ENCODE measurements at regions not wholly inside any gene's neighbourhood (a gene's known extent, or its start where the extent isn't known, plus 50 kb on each side); places are given as distances from the start of the nearest gene placed in this dataset.
"Not testable (repeated sequence)": the region's sequence is repeated elsewhere in the genome, so short reads cannot be mapped to it uniquely, and the experiment has no call there.

DNA sequence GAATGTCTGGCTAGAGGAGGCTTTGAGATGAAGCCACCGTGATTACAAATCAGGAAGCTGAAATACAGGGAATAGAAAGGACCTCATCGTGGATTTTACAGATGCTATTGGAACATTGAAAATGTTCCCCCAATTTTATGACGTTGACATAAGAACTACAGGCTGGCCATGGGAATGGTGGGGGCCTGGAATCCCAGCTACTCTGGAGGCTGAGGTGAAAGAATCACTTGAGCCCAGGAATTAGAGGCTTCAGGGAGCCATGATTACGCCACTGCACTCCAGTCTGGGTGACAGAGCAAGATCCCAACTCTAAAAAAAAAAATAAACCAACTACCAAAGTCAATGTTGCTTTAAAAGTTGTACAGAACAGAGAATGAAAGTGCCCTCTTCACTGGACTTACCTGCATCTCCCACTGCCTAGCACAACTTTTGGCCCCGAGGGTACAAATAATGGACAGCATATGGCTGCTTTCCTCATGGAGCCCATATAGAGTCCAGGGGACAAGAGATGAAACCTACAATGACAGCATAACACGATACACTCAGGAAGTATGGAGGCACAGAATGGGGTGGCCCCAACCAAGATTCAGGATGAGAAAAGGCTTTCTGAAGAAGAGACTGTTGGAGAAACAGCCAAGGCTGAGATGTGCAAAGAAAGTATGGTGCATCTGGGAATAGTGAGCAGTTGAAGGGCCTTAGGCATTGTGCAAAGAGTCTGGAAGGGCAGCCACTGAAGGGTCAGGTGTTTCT is 254.8 kb downstream of the MYCN start:
- DNase-seq, result no peak

DNA sequence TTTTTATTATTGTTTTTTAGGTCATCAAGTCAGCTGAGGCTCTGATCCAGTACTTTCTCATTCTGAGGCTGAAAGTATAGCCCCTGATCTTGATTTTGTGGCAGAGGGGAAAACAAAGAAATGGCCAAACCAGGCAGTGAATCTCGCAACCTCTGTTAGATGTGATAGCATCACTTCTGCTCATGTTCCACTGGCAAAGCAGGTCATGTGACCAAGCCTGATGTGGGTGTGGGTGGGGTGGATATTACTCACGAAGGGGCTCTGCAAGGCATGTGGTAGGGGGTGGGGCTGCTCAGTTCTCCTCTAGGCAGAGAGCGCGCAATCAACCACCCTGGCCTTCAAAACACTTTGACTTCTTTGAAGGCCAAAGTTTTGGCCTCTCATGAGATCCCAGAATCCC is 254.2 kb downstream of the MYCN start:
- DNase-seq, result no peak

DNA sequence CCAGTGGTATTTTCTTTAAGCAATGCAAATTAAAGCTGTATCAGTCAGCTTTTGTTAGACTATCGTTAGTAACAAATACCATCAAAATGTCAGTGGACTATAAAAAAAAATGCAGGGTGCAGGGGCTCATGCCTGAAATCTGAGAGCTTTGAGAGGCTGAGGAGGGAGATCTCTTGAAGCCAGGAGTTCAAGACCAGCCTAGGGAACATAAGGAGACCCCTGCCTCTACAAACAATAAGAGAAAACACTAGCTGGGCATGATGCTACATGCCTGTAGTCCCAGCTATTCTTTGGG is 253.7 kb downstream of the MYCN start:
- no peak for DNase-seq

DNA sequence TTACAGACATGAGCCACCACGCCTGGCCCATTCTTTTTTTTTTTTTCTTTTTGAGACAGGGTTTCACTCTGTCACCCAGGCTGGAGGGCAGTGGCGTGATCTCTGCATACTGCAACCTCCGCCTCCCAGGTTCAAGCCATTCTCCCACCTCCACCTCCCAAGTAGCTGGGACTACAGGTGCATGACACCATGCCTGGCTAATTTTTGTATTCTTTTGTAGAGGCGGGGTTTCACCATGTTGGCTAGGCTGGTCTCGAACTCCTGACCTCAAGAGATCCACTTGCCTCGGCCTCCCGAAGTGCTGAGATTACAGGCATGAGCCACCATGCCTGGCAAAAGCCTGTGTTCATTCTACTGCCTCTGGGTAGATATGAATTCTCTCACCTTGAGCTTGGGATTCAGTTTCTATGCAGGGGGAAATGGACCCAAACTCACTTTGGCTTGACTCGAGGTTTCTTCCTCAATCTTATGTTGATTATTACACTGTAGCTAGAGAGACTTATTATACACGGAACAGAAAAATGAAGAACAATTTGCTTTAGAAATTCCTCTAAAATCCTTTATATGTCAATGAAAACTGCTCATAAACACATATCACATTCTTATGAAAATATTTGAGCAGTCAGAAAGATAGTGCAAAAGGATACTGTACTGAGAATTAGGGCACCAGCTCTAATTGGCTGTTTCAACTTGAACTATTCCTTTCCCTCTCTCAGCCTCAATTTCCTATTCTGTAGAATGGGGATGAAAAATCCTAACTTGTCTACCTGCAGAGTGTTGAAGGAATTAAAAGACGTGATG is 252.3 kb downstream of the MYCN start:
- DNase-seq, result no peak

DNA sequence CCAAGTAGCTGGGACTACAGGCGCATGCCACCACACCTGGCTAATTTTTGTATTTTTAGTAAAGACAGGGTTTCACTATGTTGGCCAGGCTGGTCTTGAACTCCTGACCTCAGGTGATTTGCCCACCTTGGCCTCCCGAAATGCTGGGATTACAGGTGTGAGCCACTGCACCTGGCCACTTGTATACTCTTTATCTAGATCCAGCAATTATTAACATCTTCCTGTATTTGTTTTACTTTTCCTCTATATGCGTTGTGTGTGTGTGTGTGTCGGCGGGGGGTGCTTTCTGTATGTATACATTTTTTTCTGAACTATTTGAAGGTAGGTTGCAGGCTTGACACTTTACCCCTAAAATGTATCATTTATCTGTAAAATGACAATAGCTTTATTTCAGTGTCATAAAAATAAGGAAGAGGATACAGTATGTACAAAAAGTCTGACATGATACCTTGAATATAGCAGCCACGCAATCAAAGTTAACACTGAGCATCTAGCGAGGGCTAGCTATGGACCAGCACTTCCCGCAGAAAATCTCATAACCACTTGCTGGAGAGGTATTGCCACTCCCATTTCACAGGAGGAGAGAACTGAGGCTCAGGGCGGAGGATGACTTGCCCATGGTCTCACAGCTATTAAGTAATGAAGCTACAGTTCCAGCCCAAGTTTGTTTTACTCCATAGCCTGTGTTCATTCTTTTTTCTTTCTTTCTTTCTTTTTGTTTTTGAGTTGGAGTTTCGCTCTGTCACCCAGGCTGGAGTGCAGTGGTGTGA is 251.3 kb downstream of the MYCN start:
- no peak for DNase-seq

DNA sequence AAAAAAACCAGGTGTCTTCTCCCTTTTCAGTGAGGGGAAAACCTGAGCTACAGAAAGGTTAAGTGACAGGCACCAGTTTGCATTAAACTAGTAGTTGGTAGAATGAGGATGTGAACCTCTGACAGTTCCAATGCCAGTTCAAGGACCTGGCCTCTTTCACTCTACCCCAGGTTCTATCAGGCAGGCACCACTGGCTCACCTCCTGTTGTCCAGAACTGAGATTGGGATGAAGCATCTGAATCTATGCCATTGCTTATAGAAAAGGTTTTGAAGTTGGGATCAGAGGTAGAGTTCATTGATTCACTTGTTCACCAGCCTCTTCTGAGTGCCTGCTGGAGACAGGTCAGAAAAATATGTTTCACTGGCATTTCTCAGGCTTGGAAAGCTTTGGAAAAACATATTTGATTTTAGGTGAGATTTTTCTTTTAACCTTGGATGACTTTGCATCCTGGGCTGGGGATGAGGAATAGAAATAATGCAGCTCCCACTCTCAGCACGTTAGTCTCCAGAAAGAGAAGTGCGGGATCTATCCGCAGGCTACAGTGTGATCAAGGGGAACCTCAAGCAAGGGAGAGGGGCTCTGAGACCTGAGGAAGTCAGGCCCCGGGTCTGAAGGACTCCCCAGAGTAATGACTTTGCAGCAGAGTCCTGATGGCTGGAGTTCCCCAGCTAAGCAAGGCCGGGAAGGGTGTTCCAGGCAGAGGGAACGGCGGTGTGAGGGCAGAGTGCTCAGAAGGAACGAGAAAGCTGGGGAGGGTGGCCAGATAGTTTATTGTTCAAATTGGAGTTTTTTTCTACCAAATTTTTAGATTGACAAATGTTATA is 250.3 kb downstream of the MYCN start:
- DNase-seq, result no peak

DNA sequence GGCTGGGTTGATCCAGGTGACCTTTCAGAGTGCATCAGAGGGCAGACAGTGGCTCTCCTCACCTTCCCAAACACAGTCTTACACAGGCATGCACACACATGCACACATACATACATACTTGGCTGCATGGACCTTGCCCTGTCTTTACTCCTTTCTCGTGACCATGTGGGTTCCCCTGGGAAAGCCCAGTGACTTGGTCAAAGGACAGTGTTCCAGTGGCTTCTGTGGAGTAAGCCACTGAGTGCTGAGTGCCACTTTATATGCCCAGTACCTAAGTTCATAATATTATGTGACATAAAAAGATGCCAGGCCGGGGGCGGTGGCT is 249.4 kb downstream of the MYCN start:
- no peak for DNase-seq

DNA sequence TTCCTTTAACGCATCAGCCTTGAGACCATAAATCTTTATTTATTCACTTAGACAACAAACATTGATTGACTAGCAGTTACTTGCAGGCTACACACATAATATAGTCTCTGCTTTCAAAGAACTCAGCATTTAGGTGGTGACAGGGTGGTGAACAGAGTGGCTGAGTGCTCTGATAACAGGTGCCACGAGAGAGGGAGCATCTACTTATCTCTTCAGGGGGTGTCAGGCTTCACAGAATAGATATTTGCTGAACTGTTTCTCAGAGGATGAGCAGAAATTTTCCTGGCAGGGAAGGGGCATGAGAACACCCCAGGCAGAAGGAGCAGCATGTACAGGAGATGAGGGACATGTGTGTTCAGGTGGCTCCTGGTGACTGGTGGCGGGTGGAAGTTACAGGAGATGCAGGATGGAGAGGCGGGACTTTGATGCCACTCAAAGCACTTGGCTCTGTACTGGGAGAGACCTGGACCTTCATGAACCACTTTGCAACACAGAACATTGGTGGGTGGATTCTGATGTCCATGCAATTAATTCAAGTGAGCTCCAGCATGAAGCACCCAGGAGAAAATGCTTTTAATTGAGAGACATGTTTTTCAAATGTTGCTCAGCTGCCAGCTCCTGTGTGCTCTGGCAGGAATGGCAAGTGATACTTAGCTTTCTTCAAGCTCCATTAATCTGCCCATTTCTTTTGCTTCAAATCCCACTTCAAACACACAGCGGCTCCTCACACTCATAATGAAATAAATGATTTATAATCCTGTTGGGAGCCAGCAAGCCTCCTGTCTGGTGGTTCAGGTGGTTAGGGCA is 248.9 kb downstream of the MYCN start:
- DNase-seq, result no peak

DNA sequence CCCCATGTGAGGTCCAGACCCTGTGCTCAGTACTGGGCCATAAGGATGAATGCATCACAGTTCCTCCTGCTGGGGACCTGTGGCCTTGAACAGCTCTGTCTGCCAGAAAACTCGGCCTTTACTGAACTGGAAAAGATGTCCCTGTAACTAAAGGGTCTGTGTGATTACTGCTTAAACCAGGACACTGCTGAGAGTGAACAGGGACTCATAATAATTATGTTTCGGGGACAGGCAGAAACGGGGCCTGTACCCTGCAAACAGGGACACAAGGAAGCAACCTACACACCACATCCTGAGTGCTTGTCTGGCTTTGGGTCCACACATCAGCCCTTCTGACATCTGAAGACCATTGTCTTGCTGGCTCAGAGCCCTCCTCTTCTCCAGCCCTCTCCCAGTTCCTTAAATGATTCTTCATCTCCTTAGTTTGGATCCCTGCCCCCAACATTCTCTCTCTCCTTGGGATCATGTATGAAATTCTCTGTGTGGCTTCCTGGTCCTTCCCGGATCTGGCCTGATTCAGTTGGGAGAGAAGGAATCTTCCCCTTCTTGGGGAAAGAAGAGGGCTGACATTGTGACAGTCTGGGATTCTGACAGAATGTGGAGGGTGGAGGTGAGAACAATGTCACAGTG is 248.0 kb downstream of the MYCN start:
- no peak for DNase-seq

DNA sequence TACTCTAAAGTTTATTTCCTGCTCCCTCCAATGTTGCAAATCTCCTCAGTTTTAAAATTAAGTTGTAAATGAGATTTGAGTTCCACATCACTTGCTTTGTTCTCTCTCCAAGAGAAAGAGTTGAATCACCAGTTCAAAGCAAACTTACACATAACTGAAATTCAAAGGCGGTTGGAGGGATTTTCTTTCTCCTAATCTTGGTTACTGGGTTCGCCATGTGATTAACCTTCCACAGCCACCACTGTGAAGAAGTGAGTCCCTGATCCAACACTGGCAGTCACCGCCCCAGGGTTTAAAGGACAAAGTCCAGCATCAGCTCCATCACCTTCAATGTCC is 247.1 kb downstream of the MYCN start:
- no peak for DNase-seq

DNA sequence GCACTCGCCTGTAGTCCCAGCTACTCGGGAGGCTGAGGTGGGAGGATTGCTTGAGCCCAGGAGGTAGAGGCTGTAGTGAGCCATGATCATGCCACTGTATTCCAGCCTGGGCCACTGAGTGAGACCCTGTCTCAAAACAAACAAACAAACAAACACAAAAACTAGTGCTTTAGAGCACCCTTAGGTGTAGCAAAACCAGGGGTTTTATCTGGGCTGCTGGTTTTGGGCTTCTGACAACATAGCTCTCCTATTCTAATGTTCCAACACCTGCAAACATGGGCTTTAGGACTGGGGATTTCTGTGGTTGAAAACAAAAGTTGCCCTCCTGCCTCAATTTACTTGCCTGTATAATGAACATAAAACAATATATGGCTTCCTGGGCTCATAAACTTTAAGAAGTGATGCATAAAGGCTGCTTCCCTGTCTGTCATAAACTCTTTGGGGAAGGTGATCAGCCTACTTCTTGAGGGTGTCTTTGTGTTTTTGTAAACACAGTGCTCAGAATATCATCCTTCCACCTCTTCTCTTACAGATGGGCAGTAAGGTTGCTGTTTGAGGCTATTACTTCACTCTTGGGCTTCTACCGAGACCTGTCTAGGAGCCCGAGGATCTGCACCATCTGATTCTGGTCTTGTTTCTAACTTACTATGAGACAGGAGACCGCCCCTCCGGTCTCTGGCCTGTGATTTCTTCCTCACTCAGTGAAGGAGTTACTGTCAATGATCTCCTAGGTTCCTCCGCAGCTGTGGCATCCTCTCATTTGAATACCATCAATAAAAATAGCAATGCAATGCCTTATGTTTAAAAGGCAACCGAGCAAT is 246.5 kb downstream of the MYCN start:
- no peak for DNase-seq

DNA sequence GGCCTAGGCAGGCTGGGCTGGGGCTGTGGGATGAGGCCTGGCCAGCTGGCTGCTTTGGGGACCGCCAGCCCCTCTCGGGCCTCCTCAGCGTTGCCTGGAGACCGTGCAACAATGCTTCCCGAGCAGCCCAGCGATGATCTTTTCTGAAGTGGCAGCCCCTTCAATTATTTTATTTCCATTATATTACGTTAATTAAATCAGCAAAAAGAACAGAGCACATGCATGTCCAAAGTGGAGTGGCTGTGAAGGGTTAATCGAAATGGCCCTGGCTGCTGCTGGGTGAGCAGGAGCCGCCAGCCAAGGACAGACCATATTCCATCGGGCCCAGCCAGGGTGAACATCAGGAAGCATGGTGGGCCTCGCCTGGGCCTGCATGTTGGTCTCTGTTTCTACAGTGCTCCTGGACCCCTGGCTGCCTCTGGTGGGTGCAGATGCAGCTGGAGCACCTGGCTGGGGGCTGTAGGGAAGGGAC is 245.5 kb downstream of the MYCN start:
- DNase-seq, result no peak

DNA sequence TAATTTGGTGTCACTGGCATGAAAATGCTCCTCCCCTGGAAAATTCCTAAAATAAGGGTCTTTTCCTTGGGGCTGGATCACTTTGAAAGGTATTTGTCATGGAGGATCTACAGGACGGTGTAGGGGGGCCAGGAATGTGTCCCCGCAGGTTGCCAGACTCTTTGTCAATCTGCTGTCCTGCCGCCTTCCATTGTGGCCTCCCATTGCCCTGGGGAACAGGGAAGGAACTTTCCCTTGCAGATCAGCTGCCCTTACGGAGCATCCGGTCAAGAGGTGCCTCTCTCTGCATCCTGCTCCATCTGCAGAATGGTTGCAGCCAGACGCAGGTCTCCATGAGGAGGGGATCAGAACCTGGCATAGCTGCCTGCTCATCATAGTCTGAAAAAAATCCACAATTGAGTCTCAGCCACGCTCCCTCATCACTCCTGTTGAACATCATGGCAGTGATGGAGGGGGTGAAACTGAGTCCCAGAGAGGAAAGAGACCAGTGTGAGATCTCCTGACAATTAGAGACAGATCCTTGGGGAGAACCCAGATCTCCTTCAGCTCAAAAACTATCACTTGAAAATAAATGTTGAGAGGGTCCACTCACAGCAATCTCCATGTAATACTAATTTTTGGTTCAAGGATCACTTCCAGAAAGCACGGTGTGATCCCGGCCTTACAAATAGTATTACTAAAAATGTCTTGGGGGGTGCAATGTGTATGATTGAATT is 244.8 kb downstream of the MYCN start:
- no peak for DNase-seq

DNA sequence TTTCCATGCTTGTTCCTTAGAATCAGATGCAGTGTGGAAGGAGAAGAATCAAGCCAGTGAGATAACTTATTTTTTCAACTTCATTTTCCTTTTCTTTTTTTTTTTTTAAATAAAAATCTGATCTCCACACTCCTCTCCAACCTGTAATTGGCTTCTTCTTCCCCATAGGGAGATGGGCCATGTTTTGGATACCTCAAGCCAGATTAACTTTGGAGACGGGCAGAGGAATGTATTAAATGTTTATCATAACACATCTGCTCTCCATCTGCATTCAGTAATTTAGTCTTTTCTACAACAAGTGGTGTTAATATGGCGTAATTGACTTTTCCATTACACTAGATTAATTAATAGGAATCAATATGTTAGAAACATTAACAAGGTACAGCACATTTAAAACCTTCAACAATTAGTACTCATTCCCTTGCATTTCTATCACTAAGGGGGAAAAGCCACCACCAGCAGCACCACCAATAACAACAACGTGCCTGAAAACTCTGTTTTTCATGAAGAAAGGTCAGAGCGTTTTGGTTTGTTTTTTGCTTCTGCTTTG is 244.1 kb downstream of the MYCN start:
- DNase-seq, result no peak

DNA sequence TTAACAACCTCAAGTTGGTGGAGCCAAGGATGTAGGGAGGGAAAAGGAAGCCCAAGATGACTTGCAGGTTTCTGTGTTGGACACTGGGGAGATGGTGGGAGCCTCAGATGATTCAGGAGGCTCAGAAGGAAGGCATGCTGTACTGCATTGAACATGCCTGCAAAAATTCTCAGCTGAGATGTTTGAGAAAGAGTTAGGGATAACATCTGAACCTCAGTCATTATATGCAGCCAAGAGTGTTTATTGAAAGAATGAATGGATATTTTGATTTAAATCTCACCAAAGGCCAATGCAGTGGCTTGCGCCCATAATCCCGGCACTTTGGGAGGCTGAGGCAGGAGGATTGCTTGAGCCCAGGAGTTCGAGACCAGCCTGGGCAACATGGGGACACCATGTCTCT is 243.0 kb downstream of the MYCN start:
- DNase-seq, result no peak

DNA sequence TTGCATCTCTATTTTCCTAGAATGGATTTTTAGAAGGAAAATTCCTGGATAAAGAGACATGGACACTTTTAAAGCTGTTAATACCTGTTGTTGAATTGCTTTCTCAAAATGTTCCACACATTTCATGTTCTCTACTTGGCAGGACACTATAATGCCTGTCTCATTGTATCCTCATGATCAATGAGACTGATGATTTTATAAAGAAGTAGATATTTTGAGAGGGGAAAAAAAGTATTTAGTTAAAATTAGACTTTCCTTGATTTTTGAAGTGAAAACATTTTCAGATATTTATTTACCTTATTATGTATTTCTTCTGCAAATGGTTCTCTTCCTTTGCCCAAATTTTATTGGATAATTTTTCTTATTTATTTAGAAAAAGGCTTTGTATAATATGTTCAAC is 242.5 kb downstream of the MYCN start:
- no peak for DNase-seq

DNA sequence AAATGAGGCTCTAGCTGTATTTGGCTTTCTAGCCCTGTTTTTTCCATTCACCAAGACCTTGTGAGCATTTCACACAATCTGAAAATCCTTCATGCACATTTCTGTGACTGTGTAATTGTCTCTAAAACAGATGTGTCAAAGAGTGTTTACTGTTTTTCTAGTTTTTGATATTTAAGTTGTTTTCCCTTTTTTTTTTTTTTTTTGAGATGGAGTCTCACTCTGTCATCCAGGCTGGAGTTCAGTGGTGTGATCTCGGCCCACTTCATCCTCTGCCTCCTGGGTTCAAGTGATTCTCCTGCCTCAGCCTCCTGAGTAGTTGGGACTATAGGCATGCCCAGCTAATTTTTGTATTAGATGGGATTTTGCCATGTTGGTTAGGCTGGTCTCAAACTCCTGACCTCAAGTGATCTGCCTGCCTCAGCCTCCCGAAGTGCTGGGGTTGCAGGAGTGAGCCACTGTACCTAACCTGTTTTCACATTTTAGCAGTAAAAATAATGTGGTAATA is 242.0 kb downstream of the MYCN start:
- DNase-seq, result not testable (repeated sequence)

DNA sequence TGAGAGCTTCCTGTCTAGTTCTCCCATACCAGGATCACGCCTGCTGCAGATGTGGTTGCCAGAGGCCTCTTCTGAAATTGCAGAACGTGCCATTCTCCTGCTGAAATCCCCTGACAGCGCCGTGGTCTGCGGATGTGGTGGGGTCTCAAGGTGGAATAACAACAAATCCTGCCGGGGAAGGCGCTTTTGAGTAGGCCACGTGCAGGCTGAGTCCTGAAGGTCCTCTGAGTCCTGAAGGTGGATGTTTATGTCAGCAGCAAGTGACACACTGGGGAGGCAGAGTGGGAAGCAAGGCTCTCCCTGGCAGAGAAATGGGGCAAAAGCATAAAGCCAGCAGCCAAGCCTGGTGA is 241.4 kb downstream of the MYCN start:
- no peak for DNase-seq

DNA sequence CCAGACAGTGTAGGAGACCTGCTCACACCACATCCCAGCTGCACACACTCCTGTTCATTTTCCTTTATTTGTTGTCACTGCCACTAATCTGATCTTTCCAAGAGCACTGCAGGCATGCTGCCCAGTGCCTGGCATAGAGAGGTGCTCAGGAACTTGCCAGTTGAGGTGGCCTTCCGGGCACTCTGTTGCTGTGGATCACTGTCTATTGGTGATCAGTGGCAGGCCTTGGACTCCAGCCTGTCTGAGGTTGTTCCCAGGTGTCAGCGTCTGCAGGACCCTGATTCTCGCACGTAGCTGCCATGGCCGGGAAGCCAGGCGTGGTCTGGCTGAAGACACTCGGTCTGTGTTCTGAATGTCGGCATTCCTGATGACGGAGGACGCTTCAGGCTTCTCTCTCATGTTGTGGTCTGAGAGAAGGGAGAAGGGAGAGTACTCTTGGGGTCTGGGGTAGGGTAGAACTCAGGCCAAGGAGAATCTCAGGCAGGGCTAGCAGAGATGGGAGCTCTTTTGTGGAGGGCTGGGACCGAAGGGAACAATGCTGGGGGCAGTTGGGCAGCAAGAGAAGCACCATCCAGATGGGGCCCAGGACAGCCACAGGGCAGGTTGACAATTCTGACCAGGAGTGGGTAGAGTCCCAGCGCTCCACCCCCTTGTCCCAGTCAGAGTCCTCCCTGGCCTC is 240.9 kb downstream of the MYCN start:
- no peak for DNase-seq

Data from OCI-M1 (cell line).